DND-41 (cell line): ENCODE measurements at regions not wholly inside any gene's neighbourhood (a gene's known extent, or its start where the extent isn't known, plus 50 kb on each side); places are given as distances from the start of the nearest gene placed in this dataset.

Experiments used
- ATAC-seq: fragments of 200-7000 bp; cut with Tn5 transposase; 3 replicates; pipeline ENCODE4 v1.9.1; 2021; ENCODE audit warnings: low read depth; ENCODE audit not compliant: insufficient read depth
- DNase-seq: peaks from one replicate; pipeline ENCODE4 v3.0.0-alpha.2; 2020
- H2AFZ ChIP-seq: 2 replicates; pipeline ENCODE4 v1.6.0; 2012; ENCODE audit warnings: low read depth, low read length
- H3K27ac ChIP-seq: 2 replicates; pipeline ENCODE4 v1.5.1; 2012; ENCODE audit warnings: low read length, inconsistent platforms
- H3K27me3 ChIP-seq: fragments of 200-600 bp; sonication (generic); 2 replicates; pipeline ENCODE4 v1.6.0; 2012; ENCODE audit warnings: low read length, mild to moderate bottlenecking, inconsistent platforms; ENCODE audit not compliant: insufficient read depth, poor library complexity
- H3K36me3 ChIP-seq: 2 replicates; pipeline ENCODE4 v1.5.1; 2012; ENCODE audit warnings: low read length, inconsistent platforms; ENCODE audit not compliant: insufficient read depth
- H3K4me1 ChIP-seq: 2 replicates; pipeline ENCODE4 v1.5.1; 2012; ENCODE audit warnings: mild to moderate bottlenecking, low read length; ENCODE audit not compliant: insufficient read depth
- H3K4me2 ChIP-seq: 2 replicates; pipeline ENCODE4 v1.6.0; 2012; ENCODE audit warnings: mild to moderate bottlenecking, moderate library complexity, low read length, inconsistent platforms; ENCODE audit not compliant: insufficient read depth
- H3K4me3 ChIP-seq, 2 experiments: fragments of 200-600 bp in 1 of 2; shearing (Covaris generic) in 1 of 2; 2 replicates each; pipeline ENCODE4 v1.5.1; 2012 to 2016; ENCODE audit warnings: inconsistent platforms in 2 of 2, low read length in 2 of 2, mild to moderate bottlenecking in 2 of 2, low read depth in 1 of 2, moderate library complexity in 1 of 2
- H3K79me2 ChIP-seq: 2 replicates; pipeline ENCODE4 v1.6.0; 2012; ENCODE audit warnings: low read length, inconsistent platforms; ENCODE audit not compliant: insufficient read depth
- H3K9ac ChIP-seq: 2 replicates; pipeline ENCODE4 v1.6.0; 2012; ENCODE audit warnings: low read depth, mild to moderate bottlenecking, inconsistent platforms, low read length, moderate library complexity
- H3K9me3 ChIP-seq: 2 replicates; pipeline ENCODE4 v1.5.1; 2012; ENCODE audit warnings: low read length, moderate library complexity, mild to moderate bottlenecking, inconsistent platforms; ENCODE audit not compliant: insufficient read depth, severe bottlenecking
- H4K20me1 ChIP-seq: 2 replicates; pipeline ENCODE4 v1.6.0; 2012; ENCODE audit warnings: low read length; ENCODE audit not compliant: insufficient read depth
- CTCF ChIP-seq: IDR thresholded peaks from 2 replicates; pipeline ENCODE4 v1.5.1; 2012; ENCODE audit warnings: borderline replicate concordance, low read length, moderate library complexity, mild to moderate bottlenecking; ENCODE audit not compliant: poor library complexity, severe bottlenecking; ENCODE audit errors: extremely low read depth
- EZH2 ChIP-seq: IDR thresholded peaks from 3 replicates; pipeline ENCODE4 v1.6.1; 2012; ENCODE audit warnings: borderline replicate concordance, low read depth, mild to moderate bottlenecking, moderate library complexity, low read length, inconsistent platforms; ENCODE audit not compliant: severe bottlenecking

DNA sequence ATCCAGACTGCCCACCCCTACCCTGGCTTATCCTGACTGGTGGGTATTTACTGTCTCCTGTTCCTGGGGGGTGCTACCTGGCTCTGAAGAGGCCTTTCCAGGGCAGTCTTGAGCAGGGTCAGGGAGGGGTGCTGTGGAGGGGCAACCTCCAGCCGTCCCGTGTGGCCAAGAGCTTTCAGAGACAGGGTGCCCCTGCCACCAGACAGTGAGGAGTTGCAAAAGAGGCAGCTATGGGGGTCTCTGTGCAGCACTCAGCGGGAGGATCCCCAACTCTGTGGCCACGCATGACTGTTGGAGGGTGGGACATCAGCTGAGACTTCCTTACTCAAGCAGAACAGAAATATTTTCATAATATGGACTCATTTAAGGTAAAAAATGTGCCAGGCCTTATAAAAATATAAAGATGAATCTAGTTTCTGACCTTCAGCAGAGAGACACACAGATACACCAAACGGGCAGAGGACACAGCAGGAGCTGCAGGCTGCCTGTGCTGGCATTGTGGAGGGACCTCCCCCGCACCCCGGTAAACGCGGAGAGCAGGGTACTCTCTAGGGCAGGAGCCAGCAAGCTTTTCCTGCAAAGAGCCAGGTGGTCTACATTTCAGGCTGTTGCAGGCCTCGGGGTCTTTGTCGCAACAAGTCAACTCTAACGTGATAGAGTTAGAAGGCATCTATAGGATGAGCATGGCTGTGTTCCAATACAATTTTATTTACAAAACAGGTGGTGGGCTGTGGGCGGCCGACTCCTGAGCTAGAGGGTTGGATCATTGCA, 252.6 kb downstream of the RHOU start:
- TF ChIP-seq EZH2: no peak
- TF ChIP-seq CTCF: no peak
- H3K79me2 ChIP-seq: no peaks in the 10 kb centered on the region
- H4K20me1 ChIP-seq: no peaks in the 10 kb centered on the region
- H2AFZ ChIP-seq: no peak overlapping the region
- H3K9ac ChIP-seq: no peak overlapping the region
- H3K4me3 ChIP-seq: no peak overlapping the region
- H3K4me2 ChIP-seq: no peak overlapping the region
- no peak overlapping the region for H3K27ac ChIP-seq
- no peaks in the 10 kb centered on the region for H3K36me3 ChIP-seq
- H3K9me3 ChIP-seq: no peaks in the 10 kb centered on the region
- H3K27me3 ChIP-seq: peaks cover 7% of the 10 kb centered on the region
- ATAC-seq: no peak
- H3K4me1 ChIP-seq: peaks cover 5% of the 10 kb centered on the region; the same call in 1 of the 2 replicates
- no peak for DNase-seq

DNA sequence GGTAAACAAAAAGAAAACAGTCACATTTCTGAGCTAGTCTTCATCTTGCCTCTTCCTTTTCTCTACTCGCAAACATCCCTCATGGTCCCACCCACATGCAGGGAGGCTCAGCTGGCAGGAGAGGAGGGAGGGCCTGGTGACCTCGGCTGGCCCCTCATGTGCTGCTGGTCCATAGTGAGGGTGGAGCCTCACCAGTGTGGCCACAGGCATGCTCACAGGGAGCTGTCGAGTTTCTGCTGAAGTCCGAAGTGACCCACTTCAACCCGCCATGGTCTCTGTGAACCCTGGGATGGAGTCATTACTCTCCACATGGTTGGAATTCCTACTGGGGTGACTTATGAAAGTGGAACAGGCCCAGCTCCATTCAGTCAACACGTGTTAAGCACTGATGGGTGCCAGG, 253.4 kb downstream of the RHOU start:
- Histone ChIP-seq H3K27ac (no peak overlapping the region), H2AFZ (no peak overlapping the region), H3K36me3 (no peaks in the 10 kb centered on the region), H3K79me2 (no peaks in the 10 kb centered on the region), H3K9ac (no peak overlapping the region), H3K4me2 (no peak overlapping the region), H3K4me3 (no peak overlapping the region), H3K27me3 (peaks cover 7% of the 10 kb centered on the region), H3K4me1 (peaks cover 5% of the 10 kb centered on the region; the same call in 1 of the 2 replicates), H4K20me1 (no peaks in the 10 kb centered on the region), H3K9me3 (no peaks in the 10 kb centered on the region)
- ATAC-seq (no peak), DNase-seq (no peak)
- TF ChIP-seq CTCF: no peak
- TF ChIP-seq EZH2: no peak

- DNase-seq: no peak
- no peaks in the 10 kb centered on the region for H3K9me3 ChIP-seq
- H3K27me3 ChIP-seq: peaks cover 7% of the 10 kb centered on the region
- no peak overlapping the region for H3K9ac ChIP-seq
- ATAC-seq: no peak
- peaks cover 5% of the 10 kb centered on the region; the same call in 1 of the 2 replicates for H3K4me1 ChIP-seq
- H3K79me2 ChIP-seq: no peaks in the 10 kb centered on the region
- no peak overlapping the region for H3K4me3 ChIP-seq
- H3K36me3 ChIP-seq: no peaks in the 10 kb centered on the region
- no peak overlapping the region for H3K4me2 ChIP-seq
- TF ChIP-seq CTCF: no peak
- no peak for TF ChIP-seq EZH2
- no peak overlapping the region for H3K27ac ChIP-seq
- no peak overlapping the region for H2AFZ ChIP-seq
- H4K20me1 ChIP-seq: no peaks in the 10 kb centered on the region
Measured at GRCh38 chr1:228989176-228989575, 253.9 kb downstream of the RHOU start.
